ENCODE measurements at regions not wholly inside any gene's neighbourhood (a gene's known extent, or its start where the extent isn't known, plus 50 kb on each side); places are given as distances from the start of the nearest gene placed in this dataset.

DNA sequence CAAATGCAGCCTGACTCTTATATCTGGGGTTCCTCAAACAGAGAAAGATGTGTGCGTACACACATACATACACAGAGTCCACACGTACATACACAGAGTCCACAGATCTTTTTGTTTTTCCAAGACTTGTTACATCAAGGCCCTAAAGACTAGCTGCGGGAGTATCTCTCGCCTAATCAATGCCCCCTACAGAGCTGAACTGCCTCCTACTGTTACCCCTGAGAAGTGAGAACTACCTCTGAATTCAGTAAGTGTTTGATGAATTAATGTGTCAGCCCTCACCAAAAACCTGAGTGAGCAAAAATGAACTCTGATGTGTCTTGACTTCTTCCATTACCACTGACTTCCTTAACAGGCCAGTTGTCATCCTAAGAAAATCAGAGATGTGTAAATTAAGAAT, 351.2 kb downstream of the HHIPL2 start:
- 89% methylated on average over 4 of the region's 4 CpGs for WGBS, 2 donors

GRCh38 chr1:222196288-222196687, 351.6 kb downstream of the HHIPL2 start:
- no peak for TF ChIP-seq CTCF (IDR thresholded peaks at IDR 0.05)
- no peak for TF ChIP-seq POLR2A (IDR thresholded peaks at IDR 0.05)
- DNase-seq (ENCODE audit: low spot score in 2 of 2), result no peak
- intact Hi-C loops (cut with DNase I; ENCODE audit: low total_unique reads), result no loop called here
- no peak overlapping the region for H3K4me3 ChIP-seq (ENCODE audit: low read depth, poor library complexity, severe bottlenecking)

More for the DNA sequence above, 351.2 kb downstream of the HHIPL2 start:
- H3K4me3 ChIP-seq (ENCODE audit: low read depth, poor library complexity, severe bottlenecking), result no peak overlapping the region
- DNase-seq (ENCODE audit: low spot score in 2 of 2), result no peak
- intact Hi-C loops (cut with DNase I; ENCODE audit: low total_unique reads), result no loop called here
- no peak for TF ChIP-seq CTCF (IDR thresholded peaks at IDR 0.05)
- no peak for TF ChIP-seq POLR2A (IDR thresholded peaks at IDR 0.05)

DNA sequence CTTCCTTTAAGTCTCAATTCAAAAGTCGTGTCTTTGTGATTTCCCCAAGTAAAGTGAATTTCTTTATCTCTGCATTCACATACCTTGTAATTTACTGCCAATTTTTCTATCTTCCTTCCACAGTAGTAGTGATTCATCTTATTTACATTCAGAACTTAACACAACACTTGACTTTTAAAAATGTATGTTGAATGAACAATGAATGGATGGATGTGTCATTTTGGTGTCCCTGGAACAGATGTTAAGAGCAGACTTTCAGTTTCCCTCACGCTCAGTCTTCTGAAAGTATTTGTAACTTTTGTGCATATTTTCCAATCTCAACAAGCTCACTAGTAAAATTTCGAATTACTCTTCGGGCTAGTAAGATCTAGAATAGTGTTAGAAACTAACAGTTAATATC, 352.0 kb downstream of the HHIPL2 start:
- no peak for DNase-seq (ENCODE audit: low spot score in 2 of 2)
- intact Hi-C loops (cut with DNase I; ENCODE audit: low total_unique reads), result no loop called here
- no peak overlapping the region for H3K4me3 ChIP-seq (ENCODE audit: low read depth, poor library complexity, severe bottlenecking)
- no peak for TF ChIP-seq POLR2A (IDR thresholded peaks at IDR 0.05)
- TF ChIP-seq CTCF (IDR thresholded peaks at IDR 0.05), result no peak
- 77 to 88% methylated on average over 4 of the region's 4 CpGs for WGBS, 2 donors

GRCh38 chr1:222189218-222189617, 358.7 kb downstream of the HHIPL2 start:
- intact Hi-C loops (cut with DNase I; ENCODE audit: low total_unique reads), result no loop called here
- no peak overlapping the region for H3K4me3 ChIP-seq (ENCODE audit: low read depth, poor library complexity, severe bottlenecking)
- no peak for TF ChIP-seq CTCF (IDR thresholded peaks at IDR 0.05)
- no peak for TF ChIP-seq POLR2A (IDR thresholded peaks at IDR 0.05)
- WGBS, 2 donors, result 45 to 85% methylated on average over 1 of the region's 1 CpG
- no peak for DNase-seq (ENCODE audit: low spot score in 2 of 2)

GRCh38 chr1:222187566-222188332, 360.2 kb downstream of the HHIPL2 start:
- no peak overlapping the region for H3K4me3 ChIP-seq (ENCODE audit: low read depth, poor library complexity, severe bottlenecking)
- 89 to 91% methylated on average over 6 of the region's 6 CpGs for WGBS, 2 donors
- TF ChIP-seq CTCF (IDR thresholded peaks at IDR 0.05) (no peak), POLR2A (IDR thresholded peaks at IDR 0.05) (no peak)
- no peak for DNase-seq (ENCODE audit: low spot score in 2 of 2)
- intact Hi-C loops (cut with DNase I; ENCODE audit: low total_unique reads), result no loop called here

GRCh38 chr1:222182641-222183040, 365.3 kb downstream of the HHIPL2 start:
- H3K4me3 ChIP-seq (ENCODE audit: low read depth, poor library complexity, severe bottlenecking), result no peak overlapping the region
- no peak for DNase-seq (ENCODE audit: low spot score in 2 of 2)
- no peak for TF ChIP-seq POLR2A (IDR thresholded peaks at IDR 0.05)
- intact Hi-C loops (cut with DNase I; ENCODE audit: low total_unique reads), result no loop called here
